ENCODE measurements at regions not wholly inside any gene's neighbourhood (a gene's known extent, or its start where the extent isn't known, plus 50 kb on each side); places are given as distances from the start of the nearest gene placed in this dataset.

- TF ChIP-seq CTCF (IDR thresholded peaks at IDR 0.05), result no peak
- H3K27ac ChIP-seq, result no peak overlapping the region
- no peaks in the 10 kb centered on the region for H3K4me1 ChIP-seq (ENCODE audit: control insufficient read depth in 1 of 2, low read depth in 2 of 2)
- H3K4me3 ChIP-seq, result no peak overlapping the region
- ATAC-seq (ENCODE audit: insufficient number of reproducible peaks, low FRiP score, low read depth), result no peak
- no peaks in the 10 kb centered on the region for H3K36me3 ChIP-seq
- DNase-seq (ENCODE audit: low spot score), result no peak
- H3K27me3 ChIP-seq (replicated peaks; ENCODE audit: insufficient read depth), result no peaks in the 10 kb centered on the region
- H3K9me3 ChIP-seq, result no peaks in the 10 kb centered on the region
These were observed 157.1 kb downstream of the HTR1A start for GRCh38 chr5:63805151-63805550.

- no peaks in the 10 kb centered on the region for H3K27me3 ChIP-seq (replicated peaks; ENCODE audit: insufficient read depth)
- TF ChIP-seq CTCF (IDR thresholded peaks at IDR 0.05), result no peak
- ATAC-seq (ENCODE audit: insufficient number of reproducible peaks, low FRiP score, low read depth) (no peak), DNase-seq (ENCODE audit: low spot score) (no peak)
- H3K36me3 ChIP-seq, result no peaks in the 10 kb centered on the region
- no peaks in the 10 kb centered on the region for H3K4me1 ChIP-seq (ENCODE audit: control insufficient read depth in 1 of 2, low read depth in 2 of 2)
- H3K9me3 ChIP-seq, result no peaks in the 10 kb centered on the region
- H3K27ac ChIP-seq, result no peak overlapping the region
- no peak overlapping the region for H3K4me3 ChIP-seq
These were observed 159.1 kb downstream of the HTR1A start for GRCh38 chr5:63803165-63803564.

GRCh38 chr5:63794979-63795378, 167.3 kb downstream of the HTR1A start:
- H3K9me3 ChIP-seq, result no peaks in the 10 kb centered on the region
- H3K27me3 ChIP-seq (replicated peaks; ENCODE audit: insufficient read depth), result no peaks in the 10 kb centered on the region
- no peaks in the 10 kb centered on the region for H3K4me1 ChIP-seq (ENCODE audit: control insufficient read depth in 1 of 2, low read depth in 2 of 2)
- no peak overlapping the region for H3K4me3 ChIP-seq
- ATAC-seq (ENCODE audit: insufficient number of reproducible peaks, low FRiP score, low read depth) (no peak), DNase-seq (ENCODE audit: low spot score) (no peak)
- no peak overlapping the region for H3K27ac ChIP-seq
- H3K36me3 ChIP-seq, result no peaks in the 10 kb centered on the region
- no peak for TF ChIP-seq CTCF (IDR thresholded peaks at IDR 0.05)

GRCh38 chr5:63794296-63794695, 167.9 kb downstream of the HTR1A start:
- no peak for DNase-seq (ENCODE audit: low spot score)
- no peaks in the 10 kb centered on the region for H3K4me1 ChIP-seq (ENCODE audit: control insufficient read depth in 1 of 2, low read depth in 2 of 2)
- TF ChIP-seq CTCF (IDR thresholded peaks at IDR 0.05), result no peak
- ATAC-seq (ENCODE audit: insufficient number of reproducible peaks, low FRiP score, low read depth), result no peak
- no peaks in the 10 kb centered on the region for H3K36me3 ChIP-seq
- H3K27me3 ChIP-seq (replicated peaks; ENCODE audit: insufficient read depth), result no peaks in the 10 kb centered on the region
- no peak overlapping the region for H3K4me3 ChIP-seq
- no peaks in the 10 kb centered on the region for H3K9me3 ChIP-seq
- H3K27ac ChIP-seq, result no peak overlapping the region

- Histone ChIP-seq H3K4me1 (ENCODE audit: control insufficient read depth in 1 of 2, low read depth in 2 of 2) (no peaks in the 10 kb centered on the region), H3K36me3 (no peaks in the 10 kb centered on the region), H3K4me3 (no peak overlapping the region), H3K27ac (no peak overlapping the region), H3K9me3 (peaks cover 2% of the 10 kb centered on the region), H3K27me3 (replicated peaks; ENCODE audit: insufficient read depth) (no peaks in the 10 kb centered on the region)
- ATAC-seq (ENCODE audit: insufficient number of reproducible peaks, low FRiP score, low read depth) (no peak), DNase-seq (ENCODE audit: low spot score) (no peak)
- no peak for TF ChIP-seq CTCF (IDR thresholded peaks at IDR 0.05)
These were observed 187.3 kb downstream of the HTR1A start for GRCh38 chr5:63774939-63775338.
